ENCODE measurements at regions not wholly inside any gene's neighbourhood (a gene's known extent, or its start where the extent isn't known, plus 50 kb on each side); places are given as distances from the start of the nearest gene placed in this dataset.
"Not testable (repeated sequence)": the region's sequence is repeated elsewhere in the genome, so short reads cannot be mapped to it uniquely, and the experiment has no call there.

GRCh38 chr20:17891131-17891530 is 77.5 kb downstream of the SNX5 start:
- H3K27me3 ChIP-seq (replicated peaks; ENCODE audit: control insufficient read depth, insufficient read depth, low read length, poor library complexity, severe bottlenecking), result not testable (repeated sequence)

GRCh38 chr20:17890330-17890729 is 78.3 kb downstream of the SNX5 start:
- DNase-seq, result no peak
- H3K27me3 ChIP-seq (replicated peaks; ENCODE audit: control insufficient read depth, insufficient read depth, low read length, poor library complexity, severe bottlenecking), result no peaks in the 10 kb centered on the region
- no peak overlapping the region for H3K27ac ChIP-seq (ENCODE audit: insufficient read depth, low read length, poor library complexity, severe bottlenecking)
- H3K36me3 ChIP-seq (ENCODE audit: control insufficient read depth, insufficient read depth, low read length), result no peaks in the 10 kb centered on the region
- H3K9me3 ChIP-seq (ENCODE audit: control insufficient read depth, low read length), result no peaks in the 10 kb centered on the region
- H3K4me1 ChIP-seq (ENCODE audit: control insufficient read depth, insufficient read depth, low read length, poor library complexity, severe bottlenecking), result no peaks in the 10 kb centered on the region
- no peak overlapping the region for H3K4me3 ChIP-seq (ENCODE audit: insufficient read depth, low read depth, low read length, poor library complexity, severe bottlenecking)

More at GRCh38 chr20:17891131-17891530, 77.5 kb downstream of the SNX5 start:
- not testable (repeated sequence) for DNase-seq; H3K36me3 ChIP-seq (ENCODE audit: control insufficient read depth, insufficient read depth, low read length); H3K27ac ChIP-seq (ENCODE audit: insufficient read depth, low read length, poor library complexity, severe bottlenecking); H3K4me1 ChIP-seq (ENCODE audit: control insufficient read depth, insufficient read depth, low read length, poor library complexity, severe bottlenecking); H3K9me3 ChIP-seq (ENCODE audit: control insufficient read depth, low read length); H3K4me3 ChIP-seq (ENCODE audit: insufficient read depth, low read depth, low read length, poor library complexity, severe bottlenecking)

DNA sequence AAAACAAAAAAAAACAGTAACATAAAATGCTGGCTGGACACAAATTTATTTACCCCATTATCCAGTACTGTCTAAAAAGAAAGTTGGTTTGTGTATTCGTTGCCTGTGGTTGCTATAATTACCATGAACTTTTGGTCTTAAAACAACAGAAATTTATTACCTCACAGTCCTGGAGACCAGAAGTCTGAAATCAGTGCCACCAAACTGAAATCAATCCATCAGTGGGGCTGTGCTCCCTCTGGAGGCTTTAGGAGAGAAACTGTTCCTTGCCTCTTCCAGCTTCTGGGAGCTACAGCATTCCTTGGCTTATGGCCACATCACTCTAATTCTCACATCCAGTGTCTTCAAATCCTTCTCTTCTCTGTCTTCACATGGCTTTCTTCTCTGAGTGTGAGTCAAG is 79.4 kb downstream of the SNX5 start:
- Histone ChIP-seq H3K27me3 (replicated peaks; ENCODE audit: control insufficient read depth, insufficient read depth, low read length, poor library complexity, severe bottlenecking) (no peaks in the 10 kb centered on the region), H3K27ac (ENCODE audit: insufficient read depth, low read length, poor library complexity, severe bottlenecking) (no peak overlapping the region), H3K4me3 (ENCODE audit: insufficient read depth, low read depth, low read length, poor library complexity, severe bottlenecking) (no peak overlapping the region), H3K4me1 (ENCODE audit: control insufficient read depth, insufficient read depth, low read length, poor library complexity, severe bottlenecking) (no peaks in the 10 kb centered on the region), H3K9me3 (ENCODE audit: control insufficient read depth, low read length) (no peaks in the 10 kb centered on the region), H3K36me3 (ENCODE audit: control insufficient read depth, insufficient read depth, low read length) (no peaks in the 10 kb centered on the region)
- no peak for DNase-seq

DNA sequence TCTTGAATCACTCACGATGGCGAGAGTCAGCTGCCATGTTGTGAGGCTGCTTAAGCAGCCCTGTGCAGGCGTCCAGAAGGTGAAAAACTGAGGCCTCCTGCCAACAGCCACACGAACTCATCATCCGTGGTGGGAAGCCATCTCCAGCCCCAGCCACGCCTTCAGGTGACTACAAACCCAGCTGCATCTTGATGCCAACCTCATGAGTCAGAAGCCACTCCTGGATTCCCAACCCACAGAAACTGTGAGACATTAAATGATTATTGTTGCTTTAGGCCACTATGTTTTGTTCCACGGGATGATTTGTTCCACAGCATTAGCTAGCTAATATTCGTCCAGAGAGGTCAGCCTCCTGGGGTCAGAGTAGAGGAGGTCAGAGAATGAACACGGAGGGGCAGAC is 80.5 kb downstream of the SNX5 start:
- no peak overlapping the region for H3K4me3 ChIP-seq (ENCODE audit: insufficient read depth, low read depth, low read length, poor library complexity, severe bottlenecking)
- H3K9me3 ChIP-seq (ENCODE audit: control insufficient read depth, low read length), result no peaks in the 10 kb centered on the region
- no peaks in the 10 kb centered on the region for H3K36me3 ChIP-seq (ENCODE audit: control insufficient read depth, insufficient read depth, low read length)
- H3K27ac ChIP-seq (ENCODE audit: insufficient read depth, low read length, poor library complexity, severe bottlenecking), result no peak overlapping the region
- no peaks in the 10 kb centered on the region for H3K27me3 ChIP-seq (replicated peaks; ENCODE audit: control insufficient read depth, insufficient read depth, low read length, poor library complexity, severe bottlenecking)
- no peak for DNase-seq
- no peaks in the 10 kb centered on the region for H3K4me1 ChIP-seq (ENCODE audit: control insufficient read depth, insufficient read depth, low read length, poor library complexity, severe bottlenecking)

- H3K36me3 ChIP-seq (ENCODE audit: control insufficient read depth, insufficient read depth, low read length), result no peaks in the 10 kb centered on the region
- DNase-seq, result no peak
- H3K9me3 ChIP-seq (ENCODE audit: control insufficient read depth, low read length), result no peaks in the 10 kb centered on the region
- H3K4me1 ChIP-seq (ENCODE audit: control insufficient read depth, insufficient read depth, low read length, poor library complexity, severe bottlenecking), result no peaks in the 10 kb centered on the region
- no peaks in the 10 kb centered on the region for H3K27me3 ChIP-seq (replicated peaks; ENCODE audit: control insufficient read depth, insufficient read depth, low read length, poor library complexity, severe bottlenecking)
- no peak overlapping the region for H3K27ac ChIP-seq (ENCODE audit: insufficient read depth, low read length, poor library complexity, severe bottlenecking)
- no peak overlapping the region for H3K4me3 ChIP-seq (ENCODE audit: insufficient read depth, low read depth, low read length, poor library complexity, severe bottlenecking)
These were observed 81.1 kb downstream of the SNX5 start for GRCh38 chr20:17887331-17888030.

DNA sequence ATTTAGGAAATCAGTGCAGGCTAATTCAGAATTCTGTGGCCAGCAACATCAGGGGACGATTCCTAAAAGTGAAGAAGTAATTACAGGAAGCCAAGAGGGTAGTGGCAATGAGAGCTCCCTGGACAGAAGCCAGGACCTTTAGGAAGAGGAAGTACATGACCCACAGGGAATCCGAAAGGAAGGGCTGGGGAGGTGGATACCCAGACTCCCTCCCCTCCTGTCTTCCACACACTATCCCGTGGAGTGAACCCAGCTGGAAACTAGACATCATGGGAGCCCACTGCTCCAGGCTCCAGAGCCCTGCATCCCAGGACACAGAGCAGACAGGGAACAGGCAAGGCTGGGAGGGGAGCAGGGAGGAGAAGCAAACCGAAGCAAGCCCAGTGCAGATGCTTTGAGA is 83.0 kb downstream of the SNX5 start:
- Histone ChIP-seq H3K4me3 (ENCODE audit: insufficient read depth, low read depth, low read length, poor library complexity, severe bottlenecking) (no peak overlapping the region), H3K27ac (ENCODE audit: insufficient read depth, low read length, poor library complexity, severe bottlenecking) (no peak overlapping the region), H3K9me3 (ENCODE audit: control insufficient read depth, low read length) (no peaks in the 10 kb centered on the region), H3K36me3 (ENCODE audit: control insufficient read depth, insufficient read depth, low read length) (no peaks in the 10 kb centered on the region), H3K4me1 (ENCODE audit: control insufficient read depth, insufficient read depth, low read length, poor library complexity, severe bottlenecking) (no peaks in the 10 kb centered on the region), H3K27me3 (replicated peaks; ENCODE audit: control insufficient read depth, insufficient read depth, low read length, poor library complexity, severe bottlenecking) (no peaks in the 10 kb centered on the region)
- no peak for DNase-seq

- H3K4me1 ChIP-seq (ENCODE audit: control insufficient read depth, insufficient read depth, low read length, poor library complexity, severe bottlenecking), result no peaks in the 10 kb centered on the region
- DNase-seq, result no peak
- H3K36me3 ChIP-seq (ENCODE audit: control insufficient read depth, insufficient read depth, low read length), result no peaks in the 10 kb centered on the region
- no peaks in the 10 kb centered on the region for H3K27me3 ChIP-seq (replicated peaks; ENCODE audit: control insufficient read depth, insufficient read depth, low read length, poor library complexity, severe bottlenecking)
- no peaks in the 10 kb centered on the region for H3K9me3 ChIP-seq (ENCODE audit: control insufficient read depth, low read length)
- no peak overlapping the region for H3K27ac ChIP-seq (ENCODE audit: insufficient read depth, low read length, poor library complexity, severe bottlenecking)
- no peak overlapping the region for H3K4me3 ChIP-seq (ENCODE audit: insufficient read depth, low read depth, low read length, poor library complexity, severe bottlenecking)
These were observed 83.5 kb downstream of the SNX5 start for GRCh38 chr20:17885076-17885475.

DNA sequence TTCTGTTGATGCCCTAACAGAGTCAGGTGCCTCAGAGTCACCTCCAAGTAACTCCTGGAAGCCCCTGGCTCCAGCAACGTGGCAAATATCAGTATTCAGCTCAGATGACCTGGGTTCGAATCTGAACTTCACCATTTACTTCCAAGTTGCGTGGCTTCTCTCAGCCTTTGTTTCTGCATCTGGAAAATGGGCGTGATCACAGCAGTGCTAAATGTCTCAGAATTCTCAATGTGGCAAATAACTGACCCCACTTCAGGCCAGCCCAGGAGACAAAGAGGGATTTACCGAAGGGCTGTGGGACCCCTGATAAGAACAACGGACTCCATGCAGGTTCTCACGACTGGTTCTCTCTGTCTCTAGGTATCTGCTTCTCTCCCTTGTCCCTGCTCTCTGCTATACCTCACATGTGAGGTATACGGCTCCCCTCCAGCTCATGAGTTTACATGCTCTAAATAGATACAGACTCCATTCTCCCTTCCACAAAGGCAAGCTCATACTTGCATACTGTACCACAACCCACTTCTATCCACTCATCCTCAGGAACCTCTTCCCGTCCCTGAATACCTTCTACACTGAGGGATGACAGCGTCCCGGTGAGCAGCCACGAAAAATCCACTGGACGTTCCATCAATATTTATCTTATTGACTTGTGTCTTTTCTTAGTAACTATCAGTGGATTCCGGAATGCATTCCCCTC is 84.1 kb downstream of the SNX5 start:
- Histone ChIP-seq H3K27me3 (replicated peaks; ENCODE audit: control insufficient read depth, insufficient read depth, low read length, poor library complexity, severe bottlenecking) (no peaks in the 10 kb centered on the region), H3K27ac (ENCODE audit: insufficient read depth, low read length, poor library complexity, severe bottlenecking) (no peak overlapping the region)

GRCh38 chr20:17883592-17884306 is 84.8 kb downstream of the SNX5 start:
- H3K27me3 ChIP-seq (replicated peaks; ENCODE audit: control insufficient read depth, insufficient read depth, low read length, poor library complexity, severe bottlenecking), result no peaks in the 10 kb centered on the region
- no peak for DNase-seq
- H3K27ac ChIP-seq (ENCODE audit: insufficient read depth, low read length, poor library complexity, severe bottlenecking), result no peak overlapping the region
- H3K36me3 ChIP-seq (ENCODE audit: control insufficient read depth, insufficient read depth, low read length), result no peaks in the 10 kb centered on the region
- no peaks in the 10 kb centered on the region for H3K4me1 ChIP-seq (ENCODE audit: control insufficient read depth, insufficient read depth, low read length, poor library complexity, severe bottlenecking)
- H3K4me3 ChIP-seq (ENCODE audit: insufficient read depth, low read depth, low read length, poor library complexity, severe bottlenecking), result no peak overlapping the region
- H3K9me3 ChIP-seq (ENCODE audit: control insufficient read depth, low read length), result no peaks in the 10 kb centered on the region

More for the DNA sequence above, 84.1 kb downstream of the SNX5 start:
- no peaks in the 10 kb centered on the region for H3K4me1 ChIP-seq (ENCODE audit: control insufficient read depth, insufficient read depth, low read length, poor library complexity, severe bottlenecking)
- H3K4me3 ChIP-seq (ENCODE audit: insufficient read depth, low read depth, low read length, poor library complexity, severe bottlenecking), result no peak overlapping the region
- no peak for DNase-seq
- H3K36me3 ChIP-seq (ENCODE audit: control insufficient read depth, insufficient read depth, low read length), result no peaks in the 10 kb centered on the region
- no peaks in the 10 kb centered on the region for H3K9me3 ChIP-seq (ENCODE audit: control insufficient read depth, low read length)

Measured in effector memory CD4-positive, alpha-beta T cell (primary cell).